NB4 (cell line): ENCODE measurements at regions not wholly inside any gene's neighbourhood (a gene's known extent, or its start where the extent isn't known, plus 50 kb on each side); places are given as distances from the start of the nearest gene placed in this dataset.
A peak's percentile ranks its signal among the peaks of the same experiment; 100 is the strongest.

Source experiments
- DNase-seq: peaks from one replicate; pipeline ENCODE4 v3.0.0; 2010; ENCODE audit warnings: low read depth
- H3K4me3 ChIP-seq: one replicate; pipeline ENCODE4 v1.5.1; 2011; ENCODE audit warnings: mild to moderate bottlenecking, low read depth, low read length, moderate library complexity
- CTCF ChIP-seq: IDR thresholded peaks from one replicate; pipeline ENCODE4 v1.5.1; 2012; ENCODE audit warnings: low read depth, low read length
- MAX ChIP-seq: IDR thresholded peaks from 2 replicates; pipeline ENCODE4 v1.6.1; 2011; ENCODE audit warnings: low read depth, low read length
- MYC ChIP-seq: IDR thresholded peaks from 2 replicates; pipeline ENCODE4 v1.6.1; 2011; ENCODE audit warnings: low read depth, low read length
- POLR2A ChIP-seq: IDR thresholded peaks from 2 replicates; pipeline ENCODE4 v1.6.1; 2011; ENCODE audit warnings: mild to moderate bottlenecking; ENCODE audit not compliant: insufficient read length; ENCODE audit errors: extremely low read depth

GRCh38 chr6:10309457-10310329 is 105.2 kb downstream of the TFAP2A start:
- DNase-seq, result no peak
- H3K4me3 ChIP-seq, result no peak overlapping the region
- TF ChIP-seq MYC, result no peak
- TF ChIP-seq MAX, result no peak
- no peak for TF ChIP-seq CTCF
- no peak for TF ChIP-seq POLR2A

GRCh38 chr6:10307476-10307875 is 107.4 kb downstream of the TFAP2A start:
- DNase-seq, result no peak
- TF ChIP-seq CTCF (no peak), MAX (no peak), POLR2A (no peak), MYC (no peak)
- no peak overlapping the region for H3K4me3 ChIP-seq

- H3K4me3 ChIP-seq, result no peak overlapping the region
- TF ChIP-seq CTCF (no peak), MYC (no peak), POLR2A (no peak), MAX (no peak)
- DNase-seq, result no peak
These were observed 107.8 kb downstream of the TFAP2A start for GRCh38 chr6:10307028-10307427.

- no peak for DNase-seq
- TF ChIP-seq MAX, result no peak
- TF ChIP-seq POLR2A, result no peak
- TF ChIP-seq MYC, result no peak
- TF ChIP-seq CTCF, result no peak
These were observed 109.0 kb downstream of the TFAP2A start for GRCh38 chr6:10305790-10306415.

GRCh38 chr6:10303608-10304506 is 111.0 kb downstream of the TFAP2A start:
- peak; percentile 24 for DNase-seq
- TF ChIP-seq MYC, result no peak
- no peak for TF ChIP-seq CTCF
- TF ChIP-seq MAX, result no peak
- no peak for TF ChIP-seq POLR2A
- H3K4me3 ChIP-seq, result no peak overlapping the region

More at GRCh38 chr6:10305790-10306415, 109.0 kb downstream of the TFAP2A start:
- H3K4me3 ChIP-seq, result no peak overlapping the region
